PC-3 (cell line): ENCODE measurements at regions not wholly inside any gene's neighbourhood (a gene's known extent, or its start where the extent isn't known, plus 50 kb on each side); places are given as distances from the start of the nearest gene placed in this dataset.

Experiments
- EZH2 ChIP-seq: fragments of 300-600 bp; sonication (generic); IDR thresholded peaks from one replicate; pipeline ENCODE4 v1.6.1; 2017; ENCODE audit warnings: antibody characterized with exemption, mild to moderate bottlenecking, low read length; ENCODE audit not compliant: unreplicated experiment
- TF ChIP-seq, protein P1 (sequence below): fragments of 300-600 bp; sonication (generic); conservative IDR thresholded peaks from 2 replicates; pipeline ENCODE4 v1.5.1; 2017; ENCODE audit warnings: antibody characterized with exemption, low read depth, mild to moderate bottlenecking, low read length

GRCh38 chr5:71937921-71938698, 169.2 kb upstream of the MAP1B start:
- TF ChIP-seq, protein P1, sequence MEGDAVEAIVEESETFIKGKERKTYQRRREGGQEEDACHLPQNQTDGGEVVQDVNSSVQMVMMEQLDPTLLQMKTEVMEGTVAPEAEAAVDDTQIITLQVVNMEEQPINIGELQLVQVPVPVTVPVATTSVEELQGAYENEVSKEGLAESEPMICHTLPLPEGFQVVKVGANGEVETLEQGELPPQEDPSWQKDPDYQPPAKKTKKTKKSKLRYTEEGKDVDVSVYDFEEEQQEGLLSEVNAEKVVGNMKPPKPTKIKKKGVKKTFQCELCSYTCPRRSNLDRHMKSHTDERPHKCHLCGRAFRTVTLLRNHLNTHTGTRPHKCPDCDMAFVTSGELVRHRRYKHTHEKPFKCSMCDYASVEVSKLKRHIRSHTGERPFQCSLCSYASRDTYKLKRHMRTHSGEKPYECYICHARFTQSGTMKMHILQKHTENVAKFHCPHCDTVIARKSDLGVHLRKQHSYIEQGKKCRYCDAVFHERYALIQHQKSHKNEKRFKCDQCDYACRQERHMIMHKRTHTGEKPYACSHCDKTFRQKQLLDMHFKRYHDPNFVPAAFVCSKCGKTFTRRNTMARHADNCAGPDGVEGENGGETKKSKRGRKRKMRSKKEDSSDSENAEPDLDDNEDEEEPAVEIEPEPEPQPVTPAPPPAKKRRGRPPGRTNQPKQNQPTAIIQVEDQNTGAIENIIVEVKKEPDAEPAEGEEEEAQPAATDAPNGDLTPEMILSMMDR: no peak
- no peak for TF ChIP-seq EZH2
